ENCODE measurements at regions not wholly inside any gene's neighbourhood (a gene's known extent, or its start where the extent isn't known, plus 50 kb on each side); places are given as distances from the start of the nearest gene placed in this dataset.

- Histone ChIP-seq H3K27me3 (replicated peaks in 1 of 4; ENCODE audit: control insufficient read depth in 3 of 4, extremely low read depth in 1 of 4, insufficient read depth in 3 of 4, low read length in 3 of 4) (no peaks in the 10 kb centered on the region), H2BK12ac (ENCODE audit: low read depth, low read length) (no peak overlapping the region), H3K79me1 (ENCODE audit: low read depth, low read length) (no peaks in the 10 kb centered on the region), H3K23ac (ENCODE audit: insufficient read length) (no peak overlapping the region), H4K5ac (ENCODE audit: insufficient read length, low read depth, low read length) (no peak overlapping the region), H2AFZ (ENCODE audit: low read length) (no peak overlapping the region), H3K56ac (replicated peaks; ENCODE audit: insufficient read length, low read depth, low read length) (no peak overlapping the region), H3K27ac (ENCODE audit: low read depth, low read length) (no peak overlapping the region), H3K9me3 (ENCODE audit: insufficient read depth in 2 of 2, low read depth in 1 of 2, low read length in 1 of 2) (no peaks in the 10 kb centered on the region), H2BK120ac (replicated peaks; ENCODE audit: low read depth, low read length) (no peak overlapping the region), H3K4me2 (ENCODE audit: insufficient read depth in 1 of 2, low read depth in 2 of 2, low read length in 2 of 2) (no peak overlapping the region), H4K8ac (ENCODE audit: extremely low read depth, insufficient read depth, low read length) (no peak overlapping the region), H3K4me3 (ENCODE audit: extremely low read depth in 1 of 4, insufficient read depth in 2 of 4, low read depth in 3 of 4, low read length in 4 of 4) (no peak overlapping the region), H4K20me1 (replicated peaks in 1 of 2; ENCODE audit: control insufficient read depth in 1 of 2, insufficient read depth in 2 of 2, low read length in 2 of 2) (no peaks in the 10 kb centered on the region), H3K14ac (ENCODE audit: insufficient read length) (no peak overlapping the region), H2BK15ac (ENCODE audit: low read length) (no peak overlapping the region), H3K18ac (ENCODE audit: extremely low read depth, low read length) (no peak overlapping the region), H3K4ac (replicated peaks; ENCODE audit: insufficient read length, low read depth, low read length) (no peak overlapping the region), H2BK5ac (ENCODE audit: low read depth, low read length) (no peak overlapping the region), H3K4me1 (replicated peaks in 1 of 4; ENCODE audit: control insufficient read depth in 3 of 4, insufficient read depth in 4 of 4, low read length in 3 of 4) (peaks cover 0 to 9% (median 2%) of the 10 kb centered on the region in 4 experiments; a peak in 3 of 7 replicates), H3K36me3 (ENCODE audit: control insufficient read depth in 2 of 4, insufficient read depth in 4 of 4, low read length in 3 of 4) (no peaks in the 10 kb centered on the region), H2BK20ac (ENCODE audit: low read length) (no peak overlapping the region), H3K9ac (replicated peaks in 1 of 4; ENCODE audit: extremely low read depth in 1 of 4, low read depth in 3 of 4, low read length in 3 of 4) (no peak overlapping the region), H3K23me2 (ENCODE audit: low read depth, low read length) (no peaks in the 10 kb centered on the region; the same call in 1 of the 2 replicates), H2AK5ac (ENCODE audit: low read depth, low read length) (no peak overlapping the region), H4K91ac (replicated peaks; ENCODE audit: insufficient read length, low read length) (no peak overlapping the region), H3K79me2 (ENCODE audit: control insufficient read depth in 1 of 2, insufficient read depth in 2 of 2, low read length in 2 of 2) (no peaks in the 10 kb centered on the region)
- ChIA-PET POLR2A (ENCODE audit: partially characterized antibody) (no interaction called here), CTCF (ENCODE audit: partially characterized antibody) (no interaction called here)
- no peak for TF ChIP-seq USF2 (IDR thresholded peaks at IDR 0.05; ENCODE audit: low read length)
- TF ChIP-seq SRF (IDR thresholded peaks at IDR 0.05; ENCODE audit: low read depth, low read length) = no peak
- TF ChIP-seq POLR2AphosphoS5 (IDR thresholded peaks at IDR 0.05; ENCODE audit: low read depth, low read length) = no peak
- TF ChIP-seq FOSL1 (IDR thresholded peaks at IDR 0.05; ENCODE audit: insufficient read depth, low read depth, low read length) = no peak
- TF ChIP-seq CREB1 (IDR thresholded peaks at IDR 0.05) = no peak
- TF ChIP-seq BRCA1 (IDR thresholded peaks at IDR 0.05; ENCODE audit: low read depth, low read length) = no peak
- no peak for TF ChIP-seq TAF7 (optimal IDR thresholded peaks at IDR 0.05; ENCODE audit: borderline replicate concordance, low read depth, low read length)
- no peak for TF ChIP-seq TAF1 (IDR thresholded peaks at IDR 0.05; ENCODE audit: low read depth, low read length)
- no peak for TF ChIP-seq MAX (IDR thresholded peaks at IDR 0.05)
- TF ChIP-seq JUN (IDR thresholded peaks at IDR 0.05; ENCODE audit: low read depth, low read length) = no peak
- no peak for TF ChIP-seq GABPA (IDR thresholded peaks at IDR 0.05; ENCODE audit: borderline replicate concordance, insufficient read depth, low read length)
- no peak for TF ChIP-seq CEBPB (IDR thresholded peaks at IDR 0.05; ENCODE audit: low read depth, low read length)
- no peak for TF ChIP-seq MAFK (IDR thresholded peaks at IDR 0.05; ENCODE audit: low read depth, low read length)
- TF ChIP-seq RFX5 (IDR thresholded peaks at IDR 0.05; ENCODE audit: borderline replicate concordance, low read depth, low read length) = no peak
- WGBS, 2 experiments (ENCODE audit: extremely low coverage in 1 of 2, insufficient coverage in 1 of 2, insufficient read length in 1 of 2, insufficient replicate concordance in 2 of 2, low coverage in 1 of 2, low lambda C conversion rate in 2 of 2, missing lambda C conversion rate in 1 of 2) = 91% methylated on average over 1 of the region's 1 CpG; no CpG with 5 or more reads in 1 of the 2 experiments
- DNase-seq (ENCODE audit: low read depth in 1 of 2, low spot score in 2 of 2) (no peak), FAIRE-seq (no peak)
Measured at GRCh38 chr13:44762911-44763310, 186.8 kb upstream of the TSC22D1 start.
